B cell (primary cell): ENCODE measurements at regions not wholly inside any gene's neighbourhood (a gene's known extent, or its start where the extent isn't known, plus 50 kb on each side); places are given as distances from the start of the nearest gene placed in this dataset.

Experiments
- ATAC-seq: fragments of 200-7000 bp; cut with Tn5 transposase; one replicate; pipeline ENCODE4 v1.10.0; 2021; ENCODE audit warnings: low read depth, mild to moderate bottlenecking, moderate number of reproducible peaks, moderate library complexity
- CTCF ChIA-PET: fragments of 350-600 bp; sonication (Branson Sonifier 250); formaldehyde crosslinking; loops from one replicate; lab custom pipeline; 2021; ENCODE audit warnings: antibody characterized with exemption, inconsistent platforms; lab: Charles Lee
- POLR2A ChIA-PET: fragments of 350-600 bp; sonication (Branson Sonifier 250); formaldehyde crosslinking; loops from one replicate; lab custom pipeline; 2021; ENCODE audit warnings: antibody characterized with exemption; lab: Charles Lee
- DNase-seq: peaks from one replicate; pipeline ENCODE4 v3.0.0; 2013
- H2AFZ ChIP-seq: 2 replicates; pipeline ENCODE4 v1.6.1; 2012; ENCODE audit warnings: mild to moderate bottlenecking, low read depth, low read length; ENCODE audit not compliant: insufficient read depth, poor library complexity, severe bottlenecking
- H3K27ac ChIP-seq, 2 donors: 1 replicate in 1 of 2; 2 replicates in 1 of 2; pipeline ENCODE4 v1.5.1; 2012 to 2013; ENCODE audit warnings: low read length in 2 of 2, mild to moderate bottlenecking in 2 of 2, moderate library complexity in 1 of 2
- H3K27me3 ChIP-seq, 4 experiments: fragments of 200-600 bp in 1 of 4; sonication (generic) in 1 of 4; replicated peaks in 1 of 4; 1 replicate in 2 of 4; 2 replicates in 2 of 4; pipeline versions ENCODE4 v1.6.1 to v1.7.0; 2013 to 2016; ENCODE audit warnings: low read length in 3 of 4, mild to moderate bottlenecking in 2 of 4, mixed read lengths in 1 of 4, moderate library complexity in 1 of 4; ENCODE audit not compliant: insufficient read depth in 4 of 4, control insufficient read depth in 3 of 4; ENCODE audit errors: control extremely low read depth in 1 of 4
- H3K36me3 ChIP-seq, 2 experiments: replicated peaks in 1 of 2; 1 replicate in 1 of 2; 2 replicates in 1 of 2; pipeline versions ENCODE4 v1.6.1 to v1.7.1; 2013; ENCODE audit warnings: low read length in 1 of 2; ENCODE audit not compliant: insufficient read depth in 2 of 2, control insufficient read depth in 1 of 2; ENCODE audit errors: control extremely low read depth in 1 of 2, extremely low read depth in 1 of 2
- H3K4me1 ChIP-seq, 2 donors: fragments of 200-600 bp in 1 of 2; sonication (generic) in 1 of 2; 1 replicate in 1 of 2; 2 replicates in 1 of 2; pipeline versions ENCODE4 v1.5.1 to v1.6.1; 2013 to 2017; ENCODE audit warnings: low read length in 2 of 2; ENCODE audit not compliant: control insufficient read depth in 2 of 2, insufficient read depth in 2 of 2
- H3K4me2 ChIP-seq: replicated peaks from 2 replicates; pipeline ENCODE3; 2012; ENCODE audit warnings: mild to moderate bottlenecking, low read depth, low read length; ENCODE audit not compliant: poor library complexity, severe bottlenecking
- H3K4me3 ChIP-seq, 5 experiments: fragments of 200-600 bp in 1 of 5; sonication (generic) in 1 of 5; 1 replicate in 3 of 5; 2 replicates in 2 of 5; pipeline versions ENCODE4 v1.5.1 to v1.7.0; 2011 to 2016; ENCODE audit warnings: low read length in 4 of 5, mild to moderate bottlenecking in 4 of 5, low read depth in 2 of 5, control low read depth in 1 of 5, moderate library complexity in 1 of 5; ENCODE audit not compliant: insufficient read depth in 1 of 5; ENCODE audit errors: control extremely low read depth in 1 of 5, extremely low read depth in 1 of 5
- H3K79me2 ChIP-seq: fragments of 200-600 bp; sonication (generic); one replicate; pipeline ENCODE4 v1.6.0; 2016; ENCODE audit warnings: low read length; ENCODE audit not compliant: control insufficient read depth, insufficient read depth
- H3K9ac ChIP-seq: fragments of 200-600 bp; sonication (generic); 2 replicates; pipeline ENCODE4 v1.6.1; 2017; ENCODE audit warnings: mild to moderate bottlenecking, low read length, moderate library complexity
- H3K9me3 ChIP-seq, 3 donors: one replicate each; pipeline versions ENCODE4 v1.6.1 to v1.7.1; 2013; ENCODE audit warnings: low read length in 2 of 3; ENCODE audit not compliant: control insufficient read depth in 2 of 3, insufficient read depth in 1 of 3; ENCODE audit errors: control extremely low read depth in 1 of 3
- H4K20me1 ChIP-seq: 2 replicates; pipeline ENCODE4 v1.6.0; 2012; ENCODE audit warnings: mild to moderate bottlenecking, low read length; ENCODE audit not compliant: insufficient read depth, control insufficient read depth, poor library complexity, severe bottlenecking
- H3K27ac Mint-ChIP-seq: one replicate; pipeline ENCODE4 v1.8.0; 2021; ENCODE audit warnings: mixed read lengths
- H3K27me3 Mint-ChIP-seq: one replicate; pipeline ENCODE4 v1.8.0; 2021; ENCODE audit warnings: mixed read lengths
- H3K4me1 Mint-ChIP-seq: one replicate; pipeline ENCODE4 v1.8.0; 2021; ENCODE audit warnings: mixed read lengths
- H3K4me3 Mint-ChIP-seq: one replicate; pipeline ENCODE4 v1.8.0; 2021; ENCODE audit warnings: mixed read lengths
- H3K9me3 Mint-ChIP-seq: one replicate; pipeline ENCODE4 v1.8.0; 2022; ENCODE audit warnings: mixed read lengths; ENCODE audit not compliant: insufficient read depth
- CTCF ChIP-seq: fragments of 200-600 bp; IDR thresholded peaks from one replicate; pipeline ENCODE4 v1.8.0; 2022; ENCODE audit warnings: antibody characterized with exemption, mild to moderate bottlenecking
- EZH2 ChIP-seq: IDR thresholded peaks from 2 replicates; pipeline ENCODE4 v1.6.1; 2012; ENCODE audit warnings: borderline replicate concordance, low read depth, mild to moderate bottlenecking, moderate library complexity, low read length; ENCODE audit not compliant: insufficient read depth, poor library complexity, severe bottlenecking
- WGBS: methylation state at CpG from one replicate; pipeline ENCODE4 v1.1.5; 2013; ENCODE audit warnings: missing lambda C conversion rate; ENCODE audit not compliant: insufficient coverage; 5-methylcytosine and 5-hydroxymethylcytosine counted together
- intact Hi-C: fragments of 100-400 bp; cut with micrococcal nuclease; formaldehyde crosslinking; loops from one replicate; pipeline ENCODE4 v1.10.0; 2022

GRCh38 chr5:143593723-143594122 is 190.2 kb upstream of the NR3C1 start:
- ChIA-PET CTCF (interaction anchor here (1.3 kb wide), 1 partner anchor 19 kb away, joined by 3 read pairs; no protein-coding TSS in a partner anchor), POLR2A (no interaction called here)
- Histone ChIP-seq H3K4me3 (no peak overlapping the region), H3K4me1 (peaks cover 17 to 19% of the 10 kb centered on the region in 2 donors), H3K36me3 (no peaks in the 10 kb centered on the region), H3K79me2 (no peaks in the 10 kb centered on the region), H2AFZ (peak overlapping the region; percentile 54), H3K27me3 (no peaks in the 10 kb centered on the region), H3K9ac (peak overlapping the region; percentile 12), H4K20me1 (no peaks in the 10 kb centered on the region), H3K9me3 (no peaks in the 10 kb centered on the region), H3K27ac (no peak overlapping the region), H3K4me2 (peak overlapping the region; percentile 4)
- intact Hi-C loops = no loop called here
- peaks cover 33% of the 10 kb centered on the region for H3K4me1 Mint-ChIP-seq
- 46% methylated on average over 3 of the region's 6 CpGs for WGBS
- DNase-seq = no peak
- no peak overlapping the region for H3K27ac Mint-ChIP-seq
- ATAC-seq = no peak
- TF ChIP-seq EZH2 (no peak), CTCF (no peak)
- no peaks in the 10 kb centered on the region for H3K9me3 Mint-ChIP-seq
- H3K27me3 Mint-ChIP-seq = no peaks in the 10 kb centered on the region
- H3K4me3 Mint-ChIP-seq = no peak overlapping the region

- ChIA-PET POLR2A (interaction anchor here (0.7 kb wide), 1 partner anchor 376 kb away, joined by 12 read pairs; no protein-coding TSS in a partner anchor), CTCF (no interaction called here)
- Histone ChIP-seq H3K9me3 (no peaks in the 10 kb centered on the region), H3K4me3 (no peak overlapping the region), H3K27me3 (no peaks in the 10 kb centered on the region), H3K79me2 (no peaks in the 10 kb centered on the region), H3K4me1 (peaks cover 17 to 19% of the 10 kb centered on the region in 2 donors), H3K27ac (no peak overlapping the region), H3K36me3 (no peaks in the 10 kb centered on the region), H4K20me1 (no peaks in the 10 kb centered on the region), H3K4me2 (peak overlapping the region; percentile 32), H3K9ac (no peak overlapping the region), H2AFZ (peak overlapping the region; percentile 61)
- Mint-ChIP-seq H3K27me3 (no peaks in the 10 kb centered on the region), H3K4me1 (peaks cover 41% of the 10 kb centered on the region), H3K27ac (no peak overlapping the region), H3K9me3 (no peaks in the 10 kb centered on the region), H3K4me3 (no peak overlapping the region)
- 0% methylated on average over 3 of the region's 4 CpGs for WGBS
- intact Hi-C loops = no loop called here
- no peak for DNase-seq
- TF ChIP-seq CTCF = no peak
- TF ChIP-seq EZH2 = no peak
- ATAC-seq = peak; percentile 62
Observed at GRCh38 chr5:143592648-143593047, 189.2 kb upstream of the NR3C1 start.
